GM23248 (cell line): ENCODE measurements at regions not wholly inside any gene's neighbourhood (a gene's known extent, or its start where the extent isn't known, plus 50 kb on each side); places are given as distances from the start of the nearest gene placed in this dataset.

ENCODE experiments used
- EZH2 ChIP-seq: fragments of 200-600 bp; sonication (generic); IDR thresholded peaks from 2 replicates; pipeline ENCODE4 v1.6.1; 2018; ENCODE audit warnings: antibody characterized with exemption, mild to moderate bottlenecking; ENCODE audit not compliant: insufficient read depth, poor library complexity, severe bottlenecking
- EZH2phosphoT487 ChIP-seq: fragments of 200-600 bp; sonication (generic); IDR thresholded peaks from 2 replicates; pipeline ENCODE4 v1.6.1; 2018; ENCODE audit warnings: antibody characterized with exemption, moderate library complexity, mild to moderate bottlenecking, low read depth; ENCODE audit not compliant: insufficient read depth

GRCh38 chr1:5617546-5617945 lies 374.7 kb downstream of the NPHP4 start:
- TF ChIP-seq EZH2 (no peak), EZH2phosphoT487 (no peak)
